ENCODE measurements at regions not wholly inside any gene's neighbourhood (a gene's known extent, or its start where the extent isn't known, plus 50 kb on each side); places are given as distances from the start of the nearest gene placed in this dataset.
"Not testable (repeated sequence)": the region's sequence is repeated elsewhere in the genome, so short reads cannot be mapped to it uniquely, and the experiment has no call there.

- DNase-seq (ENCODE audit: low read depth, low spot score): not testable (repeated sequence)
These were observed 52.3 kb upstream of the MAN1A2 start for GRCh38 chr1:117314951-117315350.

GRCh38 chr1:117313555-117313954 is 53.7 kb upstream of the MAN1A2 start:
- DNase-seq (ENCODE audit: low read depth, low spot score): no peak

- no peak for DNase-seq (ENCODE audit: low read depth, low spot score)
These were observed 54.7 kb upstream of the MAN1A2 start for GRCh38 chr1:117312453-117313138.

- no peak for DNase-seq (ENCODE audit: low read depth, low spot score)
These were observed 58.8 kb upstream of the MAN1A2 start for GRCh38 chr1:117308311-117308916.

- DNase-seq (ENCODE audit: low read depth, low spot score): no peak
These were observed 65.3 kb upstream of the MAN1A2 start for GRCh38 chr1:117301901-117302300.

GRCh38 chr1:117300183-117300582 is 67.1 kb upstream of the MAN1A2 start:
- not testable (repeated sequence) for DNase-seq (ENCODE audit: low read depth, low spot score)

GRCh38 chr1:117295001-117295400 is 72.2 kb upstream of the MAN1A2 start:
- no peak for DNase-seq (ENCODE audit: low read depth, low spot score)

GRCh38 chr1:117290890-117291289 is 76.4 kb upstream of the MAN1A2 start:
- no peak for DNase-seq (ENCODE audit: low read depth, low spot score)

- no peak for DNase-seq (ENCODE audit: low read depth, low spot score)
These were observed 77.9 kb upstream of the MAN1A2 start for GRCh38 chr1:117289316-117289870.

GRCh38 chr1:117286562-117286961 is 75.8 kb upstream of the VTCN1 start:
- no peak for DNase-seq (ENCODE audit: low read depth, low spot score)

GRCh38 chr1:117286145-117286544 is 75.4 kb upstream of the VTCN1 start:
- DNase-seq (ENCODE audit: low read depth, low spot score): no peak

GRCh38 chr1:117284399-117285215 is 73.9 kb upstream of the VTCN1 start:
- DNase-seq (ENCODE audit: low read depth, low spot score): peak; percentile 18

- no peak for DNase-seq (ENCODE audit: low read depth, low spot score)
These were observed 67.8 kb upstream of the VTCN1 start for GRCh38 chr1:117278531-117278930.

GRCh38 chr1:117275055-117275454 is 64.3 kb upstream of the VTCN1 start:
- no peak for DNase-seq (ENCODE audit: low read depth, low spot score)

GRCh38 chr1:117271959-117272358 is 61.2 kb upstream of the VTCN1 start:
- no peak for DNase-seq (ENCODE audit: low read depth, low spot score)

- no peak for DNase-seq (ENCODE audit: low read depth, low spot score)
These were observed 60.4 kb upstream of the VTCN1 start for GRCh38 chr1:117271129-117271528.

GRCh38 chr1:117270679-117271078 is 60.0 kb upstream of the VTCN1 start:
- no peak for DNase-seq (ENCODE audit: low read depth, low spot score)

- no peak for DNase-seq (ENCODE audit: low read depth, low spot score)
These were observed 58.1 kb upstream of the VTCN1 start for GRCh38 chr1:117268535-117269455.

GRCh38 chr1:117267232-117267774 is 56.6 kb upstream of the VTCN1 start:
- DNase-seq (ENCODE audit: low read depth, low spot score): no peak

GRCh38 chr1:117262976-117263375 is 52.2 kb upstream of the VTCN1 start:
- no peak for DNase-seq (ENCODE audit: low read depth, low spot score)

- DNase-seq (ENCODE audit: low read depth, low spot score): no peak
These were observed 50.7 kb upstream of the VTCN1 start for GRCh38 chr1:117261424-117261785.
